GM12892 (cell line): ENCODE measurements at regions not wholly inside any gene's neighbourhood (a gene's known extent, or its start where the extent isn't known, plus 50 kb on each side); places are given as distances from the start of the nearest gene placed in this dataset.
"Not testable (repeated sequence)": the region's sequence is repeated elsewhere in the genome, so short reads cannot be mapped to it uniquely, and the experiment has no call there.

Experiments used
- DNase-seq: peaks from one replicate; pipeline ENCODE4 v3.0.0; 2011; ENCODE audit not compliant: insufficient read length
- FAIRE-seq: peaks from 2 replicates; lab custom pipeline; 2011; peaks lifted over from hg19 to GRCh38; lab: Jason Lieb, UNC
- POLR2A ChIP-seq: IDR thresholded peaks from 2 replicates; pipeline ENCODE4 v1.6.1; 2011; ENCODE audit warnings: low read depth, low read length, control low read depth
- POLR2AphosphoS5 ChIP-seq: IDR thresholded peaks from 2 replicates; pipeline ENCODE4 v1.6.1; 2011; ENCODE audit warnings: low read depth, low read length, control low read depth
- TAF1 ChIP-seq: IDR thresholded peaks from 2 replicates; pipeline ENCODE4 v1.6.1; 2011; ENCODE audit warnings: low read depth, mild to moderate bottlenecking, control low read depth, low read length, borderline replicate concordance

- no peak for DNase-seq
- TF ChIP-seq TAF1: no peak
- TF ChIP-seq POLR2A: no peak
- no peak for TF ChIP-seq POLR2AphosphoS5
- FAIRE-seq: no peak
Measured at GRCh38 chr18:28476302-28476701, 299.4 kb upstream of the CDH2 start.

- no peak for DNase-seq
- no peak for FAIRE-seq
- no peak for TF ChIP-seq POLR2AphosphoS5
- no peak for TF ChIP-seq TAF1
- TF ChIP-seq POLR2A: no peak
Measured at GRCh38 chr18:28469946-28470345, 293.0 kb upstream of the CDH2 start.

GRCh38 chr18:28468901-28469300, 292.0 kb upstream of the CDH2 start:
- FAIRE-seq: no peak
- TF ChIP-seq TAF1: no peak
- no peak for TF ChIP-seq POLR2A
- no peak for TF ChIP-seq POLR2AphosphoS5
- DNase-seq: no peak

GRCh38 chr18:28466204-28466603, 289.3 kb upstream of the CDH2 start:
- FAIRE-seq (no peak), DNase-seq (no peak)
- TF ChIP-seq POLR2A (no peak), TAF1 (no peak), POLR2AphosphoS5 (no peak)

- FAIRE-seq (no peak), DNase-seq (no peak)
- TF ChIP-seq TAF1: no peak
- no peak for TF ChIP-seq POLR2A
- TF ChIP-seq POLR2AphosphoS5: no peak
Measured at GRCh38 chr18:28459587-28459986, 282.7 kb upstream of the CDH2 start.

GRCh38 chr18:28458751-28459150, 281.8 kb upstream of the CDH2 start:
- no peak for TF ChIP-seq TAF1
- no peak for TF ChIP-seq POLR2A
- TF ChIP-seq POLR2AphosphoS5: no peak
- no peak for FAIRE-seq
- DNase-seq: no peak

DNA sequence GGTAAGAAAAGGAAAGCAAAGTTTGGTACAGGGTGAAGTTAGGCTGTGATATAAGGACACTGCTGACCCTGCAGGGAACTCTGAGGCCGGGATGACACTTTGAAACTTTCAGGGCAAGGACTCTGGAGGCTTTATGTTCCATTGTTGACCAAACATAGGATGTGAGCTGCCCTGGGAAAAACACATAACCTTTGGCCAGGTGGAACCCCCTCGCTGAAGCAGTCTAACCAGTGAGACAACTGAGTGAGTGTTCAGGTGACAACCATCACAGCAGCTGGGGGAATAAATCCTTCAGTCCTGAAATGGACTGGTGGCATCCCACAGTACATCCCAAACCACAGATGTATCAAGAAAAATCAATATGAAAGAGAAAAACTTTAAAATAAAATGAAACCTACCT, 280.9 kb upstream of the CDH2 start:
- FAIRE-seq: no peak
- no peak for DNase-seq
- TF ChIP-seq TAF1 (no peak), POLR2A (no peak), POLR2AphosphoS5 (no peak)

DNA sequence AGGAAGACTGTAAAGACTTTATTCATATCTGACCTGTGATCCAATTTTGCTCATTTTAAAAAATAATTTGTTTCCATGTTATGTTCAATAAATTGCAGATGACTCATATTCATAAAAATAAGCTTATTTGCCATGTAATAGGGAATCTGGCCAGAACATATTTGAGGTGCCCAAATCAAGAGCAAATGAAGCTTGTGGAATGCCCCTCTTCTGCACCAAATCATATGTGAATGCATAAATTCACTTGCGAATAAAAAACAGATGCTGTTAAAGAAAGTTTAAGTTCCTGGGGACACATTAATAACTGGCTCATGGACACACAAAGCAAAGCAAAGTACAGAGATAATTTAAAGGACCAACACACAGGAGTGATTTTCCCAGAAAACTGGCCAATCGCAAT, 279.0 kb upstream of the CDH2 start:
- FAIRE-seq (no peak), DNase-seq (no peak)
- TF ChIP-seq POLR2A: no peak
- no peak for TF ChIP-seq TAF1
- no peak for TF ChIP-seq POLR2AphosphoS5

DNA sequence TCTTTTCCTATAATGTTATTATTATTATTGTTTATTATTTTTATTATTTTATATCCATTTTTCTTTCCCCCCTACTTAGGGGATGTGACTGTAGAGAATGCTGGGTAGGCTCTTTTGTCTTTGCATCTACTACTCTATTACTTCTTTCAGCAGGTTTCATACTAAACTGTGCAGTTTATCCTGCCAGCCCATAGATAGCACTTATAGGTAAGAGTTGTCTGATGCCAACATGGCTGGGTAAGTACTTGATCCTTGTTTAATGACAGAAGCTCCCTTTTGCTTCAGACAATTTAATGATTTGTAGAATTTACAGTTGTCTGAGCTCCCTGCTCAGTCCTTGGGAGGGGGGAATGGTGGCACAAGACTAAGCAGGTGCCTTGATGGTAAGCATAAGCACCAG, 262.9 kb upstream of the CDH2 start:
- DNase-seq: no peak

GRCh38 chr18:28438381-28438780, 261.5 kb upstream of the CDH2 start:
- FAIRE-seq: no peak
- no peak for TF ChIP-seq POLR2A
- TF ChIP-seq POLR2AphosphoS5: no peak
- no peak for TF ChIP-seq TAF1
- DNase-seq: no peak

More for the DNA sequence above, 262.9 kb upstream of the CDH2 start:
- no peak for FAIRE-seq
- TF ChIP-seq POLR2A (no peak), POLR2AphosphoS5 (no peak), TAF1 (no peak)

DNA sequence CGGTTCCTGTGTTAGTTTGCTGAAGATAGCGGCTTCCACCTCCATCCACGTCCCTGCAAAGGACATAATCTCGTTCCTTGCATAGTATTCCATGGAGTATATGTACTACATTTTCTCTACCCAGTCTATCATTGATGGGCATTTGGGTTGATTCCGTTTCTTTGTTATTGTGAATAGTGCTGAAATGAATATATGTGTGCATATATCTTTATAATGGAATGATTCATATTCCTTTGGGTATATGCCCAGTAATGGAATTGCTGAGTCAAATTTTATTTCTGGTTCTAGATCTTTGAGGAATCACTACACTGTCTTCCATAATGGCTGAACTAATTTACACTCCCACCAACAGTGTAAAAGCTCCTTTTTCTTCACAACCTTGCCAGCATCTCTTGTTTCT, 255.4 kb upstream of the CDH2 start:
- no peak for FAIRE-seq
- DNase-seq: no peak
- TF ChIP-seq POLR2A (no peak), TAF1 (no peak), POLR2AphosphoS5 (no peak)

GRCh38 chr18:28425886-28426285, 249.0 kb upstream of the CDH2 start:
- TF ChIP-seq TAF1 (no peak), POLR2A (no peak), POLR2AphosphoS5 (no peak)
- FAIRE-seq: no peak
- DNase-seq: no peak

- no peak for DNase-seq
- no peak for TF ChIP-seq POLR2A
- TF ChIP-seq POLR2AphosphoS5: no peak
- TF ChIP-seq TAF1: no peak
- no peak for FAIRE-seq
Measured at GRCh38 chr18:28422577-28422976, 245.6 kb upstream of the CDH2 start.

DNA sequence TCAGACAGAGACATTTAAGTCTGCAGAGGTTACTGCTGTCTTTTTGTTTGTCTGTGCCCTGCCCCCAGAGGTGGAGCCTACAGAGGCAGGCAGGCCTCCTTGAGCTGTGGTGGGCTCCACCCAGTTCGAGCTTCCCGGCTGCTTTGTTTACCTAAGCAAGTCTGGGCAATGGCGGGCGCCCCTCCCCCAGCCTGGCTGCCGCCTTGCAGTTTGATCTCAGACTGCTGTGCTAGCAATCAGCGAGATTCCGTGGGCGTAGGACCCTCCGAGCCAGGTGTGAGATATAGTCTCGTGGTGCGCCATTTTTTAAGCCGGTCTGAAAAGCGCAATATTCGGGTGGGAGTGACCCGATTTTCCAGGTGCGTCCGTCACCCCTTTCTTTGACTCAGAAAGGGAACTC, 245.0 kb upstream of the CDH2 start:
- DNase-seq, FAIRE-seq: not testable (repeated sequence)
